Left ventricle myocardium inferior (tissue), 1 donor: ENCODE measurements at regions not wholly inside any gene's neighbourhood (a gene's known extent, or its start where the extent isn't known, plus 50 kb on each side); places are given as distances from the start of the nearest gene placed in this dataset.

Experiments
- DNase-seq: peaks from one replicate; pipeline ENCODE4 v3.0.0-alpha.2; 2020
- H3K27ac ChIP-seq: fragments of 200-600 bp; replicated peaks from 2 replicates; pipeline ENCODE4 v1.8.0; 2021
- H3K27me3 ChIP-seq: fragments of 200-600 bp; 2 replicates; pipeline ENCODE4 v1.8.0; 2021; ENCODE audit warnings: low read depth
- H3K36me3 ChIP-seq: fragments of 200-600 bp; 2 replicates; pipeline ENCODE4 v1.8.0; 2021
- H3K4me1 ChIP-seq: fragments of 200-600 bp; 2 replicates; pipeline ENCODE4 v1.8.0; 2021
- H3K4me3 ChIP-seq: fragments of 200-600 bp; 2 replicates; pipeline ENCODE4 v1.8.0; 2021; ENCODE audit warnings: mild to moderate bottlenecking, moderate library complexity
- H3K9me3 ChIP-seq: fragments of 200-600 bp; replicated peaks from 2 replicates; pipeline ENCODE4 v1.8.0; 2021
- intact Hi-C: fragments of 100-400 bp; cut with micrococcal nuclease; formaldehyde crosslinking; loops from one replicate; pipeline ENCODE4 v1.11.0; 2022
- TF ChIP-seq, protein P1 (sequence below): fragments of 200-600 bp; IDR thresholded peaks from 2 replicates; pipeline ENCODE4 v1.8.0; 2021; ENCODE audit warnings: antibody characterized with exemption, mild to moderate bottlenecking, borderline replicate concordance
- donor health status: DM: no; HTN: yes; CAD: no; lungs with severe emphysema.

DNA sequence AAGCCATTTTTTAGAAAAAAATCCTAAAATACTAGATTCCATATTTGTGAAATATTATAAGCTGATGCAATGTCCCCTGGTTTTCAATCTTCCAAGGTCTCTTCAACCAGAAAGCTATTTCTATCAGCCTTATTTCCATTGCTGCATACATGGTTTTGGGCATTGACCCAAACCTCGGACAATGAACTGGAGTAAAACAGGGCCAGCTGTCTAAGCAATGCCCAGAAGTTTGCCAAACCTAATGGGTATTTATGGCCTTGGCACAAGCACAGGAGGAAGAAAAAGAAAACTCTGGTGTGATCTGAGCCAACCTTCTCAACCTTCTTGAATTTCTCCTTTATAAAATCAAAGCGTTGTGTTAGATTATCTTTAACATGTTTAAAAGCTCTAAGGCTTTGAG, 402.3 kb downstream of the DNAJB9 start:
- Histone ChIP-seq H3K4me3 (no peak overlapping the region), H3K9me3 (no peaks in the 10 kb centered on the region), H3K4me1 (no peaks in the 10 kb centered on the region), H3K27ac (no peak overlapping the region), H3K27me3 (no peaks in the 10 kb centered on the region), H3K36me3 (no peaks in the 10 kb centered on the region)
- TF ChIP-seq, protein P1, sequence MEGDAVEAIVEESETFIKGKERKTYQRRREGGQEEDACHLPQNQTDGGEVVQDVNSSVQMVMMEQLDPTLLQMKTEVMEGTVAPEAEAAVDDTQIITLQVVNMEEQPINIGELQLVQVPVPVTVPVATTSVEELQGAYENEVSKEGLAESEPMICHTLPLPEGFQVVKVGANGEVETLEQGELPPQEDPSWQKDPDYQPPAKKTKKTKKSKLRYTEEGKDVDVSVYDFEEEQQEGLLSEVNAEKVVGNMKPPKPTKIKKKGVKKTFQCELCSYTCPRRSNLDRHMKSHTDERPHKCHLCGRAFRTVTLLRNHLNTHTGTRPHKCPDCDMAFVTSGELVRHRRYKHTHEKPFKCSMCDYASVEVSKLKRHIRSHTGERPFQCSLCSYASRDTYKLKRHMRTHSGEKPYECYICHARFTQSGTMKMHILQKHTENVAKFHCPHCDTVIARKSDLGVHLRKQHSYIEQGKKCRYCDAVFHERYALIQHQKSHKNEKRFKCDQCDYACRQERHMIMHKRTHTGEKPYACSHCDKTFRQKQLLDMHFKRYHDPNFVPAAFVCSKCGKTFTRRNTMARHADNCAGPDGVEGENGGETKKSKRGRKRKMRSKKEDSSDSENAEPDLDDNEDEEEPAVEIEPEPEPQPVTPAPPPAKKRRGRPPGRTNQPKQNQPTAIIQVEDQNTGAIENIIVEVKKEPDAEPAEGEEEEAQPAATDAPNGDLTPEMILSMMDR = no peak
- intact Hi-C loops = no loop called here
- no peak for DNase-seq

DNA sequence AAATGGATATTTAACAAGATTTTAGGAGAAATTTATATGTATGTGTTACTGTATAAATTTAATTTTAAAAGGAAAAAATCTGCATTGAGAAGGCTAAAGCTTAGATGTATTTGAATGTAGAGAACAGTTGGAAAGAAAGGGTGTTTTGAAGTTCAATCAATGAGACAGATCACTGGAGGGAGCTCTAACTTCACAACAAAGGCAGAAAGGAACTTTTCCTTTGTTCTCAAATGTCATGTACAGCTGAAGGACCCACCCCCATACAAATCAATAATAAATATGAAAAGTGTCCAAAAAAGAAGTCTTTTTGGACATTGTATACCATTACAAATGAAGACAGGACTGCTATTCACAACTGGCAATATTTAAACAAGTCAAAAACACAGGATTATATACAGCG, 403.4 kb downstream of the DNAJB9 start:
- Histone ChIP-seq H3K9me3 (peaks cover 6% of the 10 kb centered on the region), H3K4me1 (no peaks in the 10 kb centered on the region), H3K27ac (no peak overlapping the region), H3K27me3 (no peaks in the 10 kb centered on the region), H3K4me3 (no peak overlapping the region), H3K36me3 (no peaks in the 10 kb centered on the region)
- intact Hi-C loops = no loop called here
- DNase-seq = no peak
- TF ChIP-seq, protein P1 = no peak

DNA sequence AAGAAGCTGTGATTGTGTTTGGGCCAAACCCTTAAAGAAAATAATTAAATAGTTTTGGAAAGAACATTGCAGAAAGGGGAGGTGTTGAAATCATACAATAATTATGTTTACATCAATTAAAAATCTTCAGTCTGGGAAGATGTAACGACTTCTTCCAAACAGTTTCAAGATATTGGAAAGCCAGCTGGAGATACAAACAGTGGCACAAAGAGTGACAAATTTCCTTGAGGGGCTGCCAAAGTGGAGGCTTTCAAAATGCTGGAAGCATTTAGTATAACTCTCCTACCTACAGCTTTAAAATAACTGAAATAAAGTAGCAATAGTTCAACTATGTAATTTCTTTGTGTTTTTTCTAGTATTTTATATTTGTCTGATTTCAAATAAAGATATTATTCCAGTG, 405.0 kb downstream of the DNAJB9 start:
- intact Hi-C loops = no loop called here
- Histone ChIP-seq H3K27me3 (no peaks in the 10 kb centered on the region), H3K4me3 (no peak overlapping the region), H3K36me3 (no peaks in the 10 kb centered on the region), H3K27ac (no peak overlapping the region), H3K9me3 (peaks cover 20% of the 10 kb centered on the region), H3K4me1 (no peaks in the 10 kb centered on the region)
- TF ChIP-seq, protein P1 = no peak
- no peak for DNase-seq

DNA sequence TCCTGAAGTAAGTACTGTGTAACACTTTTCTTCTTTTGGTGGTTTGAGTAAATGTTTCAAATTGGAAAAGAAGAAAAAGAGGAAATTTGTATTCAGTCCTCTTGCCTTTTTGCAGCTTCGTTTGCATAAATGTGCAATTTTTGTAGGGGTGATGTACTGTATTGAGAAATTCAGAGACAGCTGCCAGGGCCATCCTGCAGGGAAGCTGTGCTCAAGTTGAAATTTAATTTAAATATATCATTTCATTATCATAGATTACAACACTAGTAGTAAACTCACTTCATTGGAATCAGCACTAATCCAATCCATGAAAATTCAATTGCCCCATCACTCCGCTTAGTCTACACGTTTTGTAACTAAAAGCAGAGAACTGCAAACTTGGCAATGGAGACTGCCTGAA, 415.4 kb downstream of the DNAJB9 start:
- TF ChIP-seq, protein P1 = no peak
- Histone ChIP-seq H3K27me3 (no peaks in the 10 kb centered on the region), H3K36me3 (no peaks in the 10 kb centered on the region), H3K4me3 (no peak overlapping the region), H3K27ac (no peak overlapping the region), H3K9me3 (peaks cover 8% of the 10 kb centered on the region), H3K4me1 (no peaks in the 10 kb centered on the region)
- intact Hi-C loops = no loop called here
- DNase-seq = no peak

DNA sequence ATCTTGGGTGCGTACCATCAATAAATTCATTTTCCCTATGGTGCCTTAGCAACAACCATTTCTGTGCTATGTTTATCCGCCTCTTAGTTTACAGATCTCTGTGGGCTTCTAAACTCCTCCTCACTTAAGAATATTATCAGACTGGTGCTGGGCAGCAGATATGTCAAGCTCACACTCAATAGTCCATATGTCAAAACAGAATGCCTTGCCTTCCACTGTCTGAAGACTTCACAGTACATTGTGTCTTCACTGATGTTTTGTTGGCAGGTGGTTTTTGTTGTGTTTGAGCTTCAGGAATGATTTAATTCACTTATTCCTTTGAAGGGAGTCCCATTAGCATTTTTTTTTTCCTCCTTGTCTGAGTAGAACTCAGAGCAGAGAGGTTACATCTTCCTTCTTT, 419.6 kb downstream of the DNAJB9 start:
- H3K27me3 ChIP-seq = no peaks in the 10 kb centered on the region
- TF ChIP-seq, protein P1 = no peak
- H3K9me3 ChIP-seq = no peaks in the 10 kb centered on the region
- intact Hi-C loops = no loop called here
- no peak overlapping the region for H3K4me3 ChIP-seq
- H3K27ac ChIP-seq = no peak overlapping the region
- no peak for DNase-seq
- no peaks in the 10 kb centered on the region for H3K36me3 ChIP-seq
- H3K4me1 ChIP-seq = no peaks in the 10 kb centered on the region

DNA sequence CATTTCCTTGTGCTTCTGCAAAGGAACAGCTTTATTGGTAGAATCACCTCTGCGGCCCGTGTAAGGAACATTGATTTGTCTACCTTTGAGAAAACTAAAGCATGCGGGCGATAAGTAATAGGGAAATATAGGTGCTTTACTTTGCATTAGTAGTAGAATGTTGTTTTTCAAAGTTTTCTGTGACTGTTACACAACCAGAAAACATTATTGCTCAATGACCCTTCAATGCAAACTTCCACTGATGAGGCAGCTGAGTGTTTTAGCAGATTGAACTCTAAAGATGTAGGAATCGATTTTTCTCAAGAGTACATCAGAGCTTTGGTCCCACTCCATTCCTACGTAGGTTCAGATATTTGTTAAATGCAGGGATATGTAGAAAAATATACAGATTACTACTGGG, 427.8 kb downstream of the DNAJB9 start:
- Histone ChIP-seq H3K4me3 (no peak overlapping the region), H3K27ac (no peak overlapping the region), H3K4me1 (no peaks in the 10 kb centered on the region), H3K9me3 (no peaks in the 10 kb centered on the region), H3K36me3 (no peaks in the 10 kb centered on the region), H3K27me3 (no peaks in the 10 kb centered on the region)
- intact Hi-C loops = no loop called here
- TF ChIP-seq, protein P1 = no peak
- DNase-seq = no peak
